Lung (tissue), 11 donors: ENCODE measurements at regions not wholly inside any gene's neighbourhood (a gene's known extent, or its start where the extent isn't known, plus 50 kb on each side); places are given as distances from the start of the nearest gene placed in this dataset.

Source experiments
- ATAC-seq: fragments of 200-7000 bp; cut with Tn5 transposase; one replicate; pipeline ENCODE4 v1.9.1; 2020; ENCODE audit warnings: moderate number of reproducible peaks; ENCODE audit not compliant: insufficient read depth, low FRiP score
- DNase-seq, 3 donors: peaks; one replicate each; pipeline ENCODE4 v3.0.0-alpha.2; 2013 to 2017
- H3K27ac ChIP-seq, 2 donors: one replicate each; pipeline ENCODE4 v1.5.1; 2013; ENCODE audit warnings: mild to moderate bottlenecking in 2 of 2, moderate library complexity in 2 of 2, control low read depth in 1 of 2, inconsistent platforms in 1 of 2, low read depth in 1 of 2, low read length in 1 of 2
- H3K27me3 ChIP-seq, 3 donors: one replicate each; pipeline ENCODE4 v1.5.1; 2013; ENCODE audit warnings: low read length in 2 of 3; ENCODE audit not compliant: control insufficient read depth in 3 of 3, insufficient read depth in 3 of 3
- H3K36me3 ChIP-seq, 4 donors: one replicate each; pipeline ENCODE4 v1.5.1; 2013; ENCODE audit warnings: low read length in 4 of 4, mild to moderate bottlenecking in 1 of 4, moderate library complexity in 1 of 4; ENCODE audit not compliant: control insufficient read depth in 4 of 4, insufficient read depth in 4 of 4
- H3K4me1 ChIP-seq, 5 donors: one replicate each; pipeline ENCODE4 v1.5.1; 2013; ENCODE audit warnings: low read length in 5 of 5, mild to moderate bottlenecking in 2 of 5, moderate library complexity in 1 of 5; ENCODE audit not compliant: control insufficient read depth in 5 of 5, insufficient read depth in 5 of 5
- H3K4me3 ChIP-seq: one replicate; pipeline ENCODE4 v1.5.1; 2013; ENCODE audit warnings: mild to moderate bottlenecking, control low read depth, moderate library complexity
- H3K9ac ChIP-seq, 2 donors: one replicate each; pipeline ENCODE4 v1.5.1; 2013; ENCODE audit warnings: low read length in 2 of 2, control low read depth in 1 of 2; ENCODE audit not compliant: insufficient read depth in 1 of 2
- H3K9me3 ChIP-seq, 4 donors: one replicate each; pipeline ENCODE4 v1.5.1; 2013; ENCODE audit warnings: low read length in 3 of 4, mild to moderate bottlenecking in 1 of 4, moderate library complexity in 1 of 4; ENCODE audit not compliant: control insufficient read depth in 4 of 4, insufficient read depth in 3 of 4
- CTCF ChIP-seq: IDR thresholded peaks from 2 replicates; pipeline ENCODE4 v1.5.1; 2012; ENCODE audit warnings: mild to moderate bottlenecking; ENCODE audit errors: control extremely low read depth, extremely low read depth
- WGBS, 2 donors: extraction: QIAGEN DNeasy Blood & Tissue Kit; methylation state at CpG; one replicate each; pipeline ENCODE4 v1.1.7; 2013; 5-methylcytosine and 5-hydroxymethylcytosine counted together
- donor health status: control.
- donor health status: control.
- donor health status: Bipolar disorder and iron deficiency.
- donor health status: healthy.
- donor health status: DM: yes; HTN: yes; CAD: no.

- Histone ChIP-seq H3K9me3 (no peaks in the 10 kb centered on the region), H3K36me3 (no peaks in the 10 kb centered on the region), H3K4me3 (no peak overlapping the region), H3K27me3 (no peaks in the 10 kb centered on the region), H3K9ac (no peak overlapping the region), H3K27ac (no peak overlapping the region), H3K4me1 (peaks cover 0 to 11% (median 3%) of the 10 kb centered on the region in 5 donors)
- ATAC-seq (no peak), DNase-seq (peak in 1 of 3 donors; percentile 19)
- 58 to 76% methylated on average over 1 of the region's 1 CpG for WGBS, 2 donors
- TF ChIP-seq CTCF: no peak
Measured at GRCh38 chr7:84664626-84665025, 470.0 kb upstream of the SEMA3A start.

GRCh38 chr7:84663224-84663623 is 468.6 kb upstream of the SEMA3A start:
- Histone ChIP-seq H3K27ac (no peak overlapping the region), H3K4me1 (peaks cover 0 to 11% (median 3%) of the 10 kb centered on the region in 5 donors), H3K4me3 (no peak overlapping the region), H3K9ac (no peak overlapping the region), H3K9me3 (no peaks in the 10 kb centered on the region), H3K27me3 (no peaks in the 10 kb centered on the region), H3K36me3 (no peaks in the 10 kb centered on the region)
- ATAC-seq (no peak), DNase-seq (no peak)
- WGBS, 2 donors: 86 to 87% methylated on average over 1 of the region's 1 CpG
- no peak for TF ChIP-seq CTCF

- Histone ChIP-seq H3K36me3 (no peaks in the 10 kb centered on the region), H3K27me3 (no peaks in the 10 kb centered on the region), H3K9me3 (no peaks in the 10 kb centered on the region), H3K27ac (no peak overlapping the region), H3K4me1 (no peaks in the 10 kb centered on the region), H3K4me3 (no peak overlapping the region), H3K9ac (no peak overlapping the region)
- DNase-seq: no peak
- ATAC-seq: no peak
- 84 to 88% methylated on average over 1 of the region's 1 CpG for WGBS, 2 donors
- no peak for TF ChIP-seq CTCF
Measured at GRCh38 chr7:84658286-84658685, 463.7 kb upstream of the SEMA3A start.

GRCh38 chr7:84654273-84654672 is 459.7 kb upstream of the SEMA3A start:
- no peak for TF ChIP-seq CTCF
- no peak for DNase-seq
- no peak for ATAC-seq

More at GRCh38 chr7:84654273-84654672, 459.7 kb upstream of the SEMA3A start:
- Histone ChIP-seq H3K4me3 (no peak overlapping the region), H3K9ac (no peak overlapping the region), H3K9me3 (no peaks in the 10 kb centered on the region), H3K27ac (no peak overlapping the region), H3K4me1 (peaks cover 0 to 15% (median 0%) of the 10 kb centered on the region in 5 donors), H3K36me3 (no peaks in the 10 kb centered on the region), H3K27me3 (no peaks in the 10 kb centered on the region)
- 77 to 88% methylated on average over 1 of the region's 1 CpG for WGBS, 2 donors
